ENCODE measurements at regions not wholly inside any gene's neighbourhood (a gene's known extent, or its start where the extent isn't known, plus 50 kb on each side); places are given as distances from the start of the nearest gene placed in this dataset.

DNA sequence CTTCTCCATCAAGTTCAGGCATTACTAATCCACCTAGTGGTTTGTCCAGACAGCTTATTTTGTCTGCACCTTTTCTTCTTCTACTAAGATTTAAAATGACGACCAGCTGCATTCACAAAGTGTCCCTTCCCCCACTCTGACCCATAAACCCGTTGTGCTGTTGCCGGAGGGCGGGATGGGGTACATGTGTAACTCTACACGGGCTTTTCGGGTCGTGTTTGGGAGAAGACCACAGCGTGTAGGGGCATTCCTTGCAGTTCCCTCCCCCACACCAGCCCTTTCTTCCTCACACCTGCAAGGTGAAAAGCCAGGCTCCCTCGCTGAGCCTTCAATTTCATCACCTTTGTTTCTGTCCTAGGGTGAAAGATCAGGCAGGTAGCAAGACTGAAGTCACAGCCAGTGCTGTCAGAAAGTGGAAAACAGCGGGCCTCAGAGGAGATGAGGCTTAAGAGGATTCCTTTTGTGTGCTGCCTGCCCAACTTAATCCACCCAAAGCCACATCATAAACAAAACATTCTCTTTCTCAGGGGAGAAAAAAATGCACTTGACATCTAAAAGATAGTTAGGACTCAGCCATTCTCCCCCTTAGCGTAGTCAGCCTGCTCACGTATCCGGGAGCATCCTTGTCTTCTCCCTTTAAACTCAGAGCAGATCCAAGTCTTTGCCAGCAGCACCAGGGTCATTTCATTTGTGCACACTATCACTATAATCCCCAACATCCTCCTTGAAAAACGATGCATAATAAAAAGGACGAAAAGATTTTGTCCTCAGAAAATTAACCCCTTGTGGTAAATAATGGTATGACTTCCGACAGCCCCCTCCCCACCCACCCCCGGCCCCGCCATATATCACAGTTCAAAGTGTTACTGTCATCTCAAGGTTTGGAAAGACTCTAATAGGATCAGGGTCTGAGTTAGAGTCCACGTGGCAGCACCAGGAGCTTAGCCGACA lies 599.0 kb downstream of the RAB28 start:
- H3K4me3 ChIP-seq (ENCODE audit: low read depth, low read length), result no peak overlapping the region
- no peak for DNase-seq (ENCODE audit: low read depth)
- TF ChIP-seq CTCF (conservative IDR thresholded peaks at IDR 0.05; ENCODE audit: low read depth, low read length), result no peak

GRCh38 chr4:12881945-12882584 lies 602.1 kb downstream of the RAB28 start:
- TF ChIP-seq CTCF (conservative IDR thresholded peaks at IDR 0.05; ENCODE audit: low read depth, low read length), result no peak
- no peak overlapping the region for H3K4me3 ChIP-seq (ENCODE audit: low read depth, low read length)
- DNase-seq (ENCODE audit: low read depth), result no peak

DNA sequence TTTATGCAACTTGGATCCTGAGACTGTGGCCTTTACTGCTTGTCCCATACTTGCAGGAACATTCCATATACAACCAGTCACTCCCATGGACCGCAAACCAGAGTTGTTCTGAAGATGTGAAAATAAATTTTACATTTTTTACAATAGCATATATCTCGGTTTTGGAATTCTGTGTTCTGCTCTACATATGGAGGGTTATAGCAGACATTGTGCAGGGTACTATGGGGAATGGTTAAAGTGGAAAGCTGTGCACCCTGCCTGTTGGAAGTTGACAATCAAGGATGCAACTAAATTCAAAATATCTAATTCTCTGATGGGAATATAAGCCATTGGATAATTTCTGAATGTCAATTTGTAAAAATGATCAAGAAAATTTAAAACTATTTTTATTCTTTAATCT lies 603.3 kb downstream of the RAB28 start:
- no peak for TF ChIP-seq CTCF (conservative IDR thresholded peaks at IDR 0.05; ENCODE audit: low read depth, low read length)
- DNase-seq (ENCODE audit: low read depth), result no peak
- no peak overlapping the region for H3K4me3 ChIP-seq (ENCODE audit: low read depth, low read length)

DNA sequence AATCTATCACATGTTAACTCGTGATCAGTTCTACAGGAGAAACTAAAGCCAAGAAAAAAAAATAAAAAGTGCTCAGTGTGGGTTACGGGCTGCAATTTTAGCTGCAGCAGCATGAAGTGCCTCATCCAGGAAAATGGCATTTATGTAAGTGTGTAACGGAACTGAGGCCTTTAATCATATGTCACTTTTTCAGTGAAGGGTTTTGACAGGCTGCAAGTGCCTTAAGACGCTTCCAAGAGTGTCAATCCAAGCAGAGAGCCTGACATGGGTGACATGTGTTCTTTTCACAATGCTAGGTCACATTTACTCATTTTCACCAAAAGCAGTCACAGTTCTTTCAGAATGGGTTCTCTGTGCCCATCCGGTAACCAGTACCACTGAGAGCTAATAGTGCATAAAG lies 604.6 kb downstream of the RAB28 start:
- no peak overlapping the region for H3K4me3 ChIP-seq (ENCODE audit: low read depth, low read length)
- TF ChIP-seq CTCF (conservative IDR thresholded peaks at IDR 0.05; ENCODE audit: low read depth, low read length), result no peak
- DNase-seq (ENCODE audit: low read depth), result no peak

DNA sequence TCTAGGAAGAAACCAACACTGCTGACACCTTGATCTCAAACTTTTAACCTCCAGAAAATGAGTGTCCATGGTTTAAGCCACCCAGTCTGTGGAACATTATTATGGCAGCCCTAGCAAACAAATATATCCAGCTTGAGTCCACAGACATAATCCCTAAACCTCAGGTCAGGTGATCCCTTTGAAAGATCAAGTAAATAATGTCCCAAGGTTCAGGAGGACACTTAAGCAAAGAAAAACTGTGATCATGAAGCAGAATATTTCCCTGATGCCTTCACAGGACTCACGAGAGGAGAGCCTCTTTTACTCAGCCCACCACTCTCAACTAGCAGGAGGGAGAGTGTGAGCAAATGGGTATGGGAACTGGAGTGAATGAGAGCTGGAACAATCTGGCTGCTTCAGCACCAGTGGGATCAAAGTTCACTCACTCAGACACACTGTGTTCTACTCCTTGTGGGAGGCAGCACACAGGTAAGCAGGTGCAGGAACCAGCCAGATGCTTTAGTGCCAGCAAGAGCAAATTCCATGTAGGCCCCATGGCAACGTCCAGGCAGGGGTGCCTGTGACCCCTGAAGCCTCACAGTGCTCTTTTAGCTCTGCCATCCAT lies 608.4 kb downstream of the RAB28 start:
- no peak overlapping the region for H3K4me3 ChIP-seq (ENCODE audit: low read depth, low read length)
- DNase-seq (ENCODE audit: low read depth), result no peak
- no peak for TF ChIP-seq CTCF (conservative IDR thresholded peaks at IDR 0.05; ENCODE audit: low read depth, low read length)

- H3K4me3 ChIP-seq (ENCODE audit: low read depth, low read length), result no peak overlapping the region
- TF ChIP-seq CTCF (conservative IDR thresholded peaks at IDR 0.05; ENCODE audit: low read depth, low read length), result no peak
- no peak for DNase-seq (ENCODE audit: low read depth)
Observed at GRCh38 chr4:12873351-12873750, 610.8 kb downstream of the RAB28 start.

Data from epithelial cell of proximal tubule (primary cell).